ENCODE measurements at regions not wholly inside any gene's neighbourhood (a gene's known extent, or its start where the extent isn't known, plus 50 kb on each side); places are given as distances from the start of the nearest gene placed in this dataset.

DNA sequence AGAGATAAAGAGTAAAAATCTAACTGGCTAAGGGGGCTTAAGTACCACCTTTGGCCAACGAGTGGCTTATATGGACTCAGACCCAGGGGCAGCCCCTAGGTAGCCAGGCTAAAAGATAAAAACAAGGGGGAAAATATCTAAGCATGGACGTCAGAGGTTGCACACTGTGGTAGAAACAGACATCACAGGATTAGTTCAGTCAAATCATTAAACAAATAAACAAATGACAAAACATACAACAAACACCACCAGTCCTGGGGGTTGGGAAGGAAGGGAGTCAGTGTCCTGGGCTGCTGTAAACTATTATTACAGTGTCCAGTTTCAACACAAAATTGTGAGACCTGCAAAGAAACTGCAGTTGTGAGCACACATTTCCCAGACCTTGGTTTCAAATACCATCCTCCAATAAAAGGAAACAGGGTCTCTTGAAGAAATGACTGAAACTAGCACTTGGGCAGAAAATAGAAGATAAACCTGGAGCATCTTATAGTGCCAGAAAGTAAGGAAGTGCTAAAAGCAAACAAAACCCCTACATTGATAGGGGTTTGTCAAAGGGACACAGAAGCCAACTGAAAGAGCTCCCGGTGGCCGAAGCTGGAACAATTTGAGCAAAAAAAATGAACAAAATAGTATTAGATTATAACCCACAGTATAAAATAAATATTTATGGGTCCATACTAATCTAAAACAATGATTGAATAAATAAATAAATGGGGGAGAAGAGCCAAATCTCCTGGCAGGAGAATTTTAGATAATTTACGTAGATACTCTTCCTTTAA lies 154.8 kb upstream of the KLF7 start:
- TF ChIP-seq, protein P1, sequence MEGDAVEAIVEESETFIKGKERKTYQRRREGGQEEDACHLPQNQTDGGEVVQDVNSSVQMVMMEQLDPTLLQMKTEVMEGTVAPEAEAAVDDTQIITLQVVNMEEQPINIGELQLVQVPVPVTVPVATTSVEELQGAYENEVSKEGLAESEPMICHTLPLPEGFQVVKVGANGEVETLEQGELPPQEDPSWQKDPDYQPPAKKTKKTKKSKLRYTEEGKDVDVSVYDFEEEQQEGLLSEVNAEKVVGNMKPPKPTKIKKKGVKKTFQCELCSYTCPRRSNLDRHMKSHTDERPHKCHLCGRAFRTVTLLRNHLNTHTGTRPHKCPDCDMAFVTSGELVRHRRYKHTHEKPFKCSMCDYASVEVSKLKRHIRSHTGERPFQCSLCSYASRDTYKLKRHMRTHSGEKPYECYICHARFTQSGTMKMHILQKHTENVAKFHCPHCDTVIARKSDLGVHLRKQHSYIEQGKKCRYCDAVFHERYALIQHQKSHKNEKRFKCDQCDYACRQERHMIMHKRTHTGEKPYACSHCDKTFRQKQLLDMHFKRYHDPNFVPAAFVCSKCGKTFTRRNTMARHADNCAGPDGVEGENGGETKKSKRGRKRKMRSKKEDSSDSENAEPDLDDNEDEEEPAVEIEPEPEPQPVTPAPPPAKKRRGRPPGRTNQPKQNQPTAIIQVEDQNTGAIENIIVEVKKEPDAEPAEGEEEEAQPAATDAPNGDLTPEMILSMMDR (IDR thresholded peaks at IDR 0.05): peak; percentile 23
- TF ChIP-seq EZH2phosphoT487 (IDR thresholded peaks at IDR 0.05) (no peak), EZH2 (IDR thresholded peaks at IDR 0.05) (no peak)

Measured in neural progenitor cell (in vitro differentiated cells).